K562 (cell line): ENCODE measurements at regions not wholly inside any gene's neighbourhood (a gene's known extent, or its start where the extent isn't known, plus 50 kb on each side); places are given as distances from the start of the nearest gene placed in this dataset.
A peak's percentile ranks its signal among the peaks of the same experiment; 100 is the strongest.

Experiments
- BCLAF1 ChIP-seq, 2 experiments: fragments of 450-650 bp in 1 of 2; IDR thresholded peaks; 2 replicates each; pipeline ENCODE4 v1.6.1; 2011 to 2017; ENCODE audit warnings: low read depth in 2 of 2, antibody characterized with exemption in 1 of 2, borderline replicate concordance in 1 of 2, low read length in 1 of 2, mild to moderate bottlenecking in 1 of 2, mixed read lengths in 1 of 2; ENCODE audit not compliant: control insufficient read depth in 1 of 2
- BHLHE40 ChIP-seq: IDR thresholded peaks from 2 replicates; pipeline ENCODE4 v1.6.1; 2011; ENCODE audit warnings: low read length, improper control_type of control experiment
- CBX3 ChIP-seq, 2 experiments: IDR thresholded peaks; 1 replicate in 1 of 2; 2 replicates in 1 of 2; pipeline ENCODE4 v1.6.1; 2012; ENCODE audit warnings: inconsistent platforms in 2 of 2, low read length in 2 of 2, borderline replicate concordance in 1 of 2, control low read depth in 1 of 2
- CXXC5 ChIP-seq: fragments of 250-450 bp; sonication (Bioruptor Pico); IDR thresholded peaks from 2 replicates; pipeline ENCODE4 v1.8.0; 2022; ENCODE audit warnings: inconsistent platforms, mild to moderate bottlenecking, moderate library complexity
- FOSL1 ChIP-seq: fragments of 200-800 bp; sonication (Bioruptor generic); conservative IDR thresholded peaks from 2 replicates; pipeline ENCODE4 v1.6.1; 2016; ENCODE audit warnings: missing genetic modification characterization, missing compliant biosample characterization
- MCM2 ChIP-seq: fragments of 450-650 bp; IDR thresholded peaks from 2 replicates; pipeline ENCODE4 v1.6.1; 2017; ENCODE audit warnings: low read depth, mild to moderate bottlenecking
- PCBP2 ChIP-seq: fragments of 200-400 bp; formaldehyde crosslinking; IDR thresholded peaks from 2 replicates; pipeline ENCODE4 v1.6.1; 2018; ENCODE audit warnings: low read length, low read depth, mild to moderate bottlenecking, moderate library complexity; ENCODE audit not compliant: poor library complexity, severe bottlenecking
- SIN3B ChIP-seq: fragments of 450-650 bp; IDR thresholded peaks from 2 replicates; pipeline ENCODE4 v1.6.1; 2017; ENCODE audit warnings: low read depth, mild to moderate bottlenecking, moderate library complexity
- SMAD2 ChIP-seq: fragments of 150-350 bp; IDR thresholded peaks from 2 replicates; pipeline ENCODE4 v1.6.1; 2014; ENCODE audit warnings: low read depth, mild to moderate bottlenecking, low read length
- UBTF ChIP-seq, 2 experiments: IDR thresholded peaks; 2 replicates each; pipeline ENCODE4 v1.6.1; 2012; ENCODE audit warnings: improper control_type of control experiment in 2 of 2, low read depth in 2 of 2, low read length in 2 of 2, borderline replicate concordance in 1 of 2
- ZBTB40 ChIP-seq, 2 experiments: fragments of 450-650 bp in 1 of 2; sonication (generic) in 1 of 2; formaldehyde crosslinking in 1 of 2; IDR thresholded peaks; 2 replicates each; pipeline versions ENCODE4 v1.7.1 to v1.9.0; 2016 to 2022; ENCODE audit warnings: inconsistent platforms in 1 of 2, mild to moderate bottlenecking in 1 of 2, missing genetic modification reagents in 1 of 2
- ZNF24 ChIP-seq: fragments of 450-650 bp; IDR thresholded peaks from 2 replicates; pipeline ENCODE4 v1.6.1; 2016
- ZNF408 ChIP-seq: fragments of 250-450 bp; sonication (Bioruptor Pico); IDR thresholded peaks from 2 replicates; pipeline ENCODE4 v1.4.0; 2020; ENCODE audit warnings: low read depth, mild to moderate bottlenecking, moderate library complexity

- TF ChIP-seq MCM2 = no peak
- peak; percentile 82 for TF ChIP-seq ZBTB40 (IDR thresholded peaks at IDR 0.05)
- TF ChIP-seq ZBTB40 (CRISPR knock-in tag; IDR thresholded peaks at IDR 0.05) = no peak
- no peak for TF ChIP-seq ZNF408 (CRISPR knock-in tag)
- peak; percentile 65; the same call in 1 of the 2 replicates for TF ChIP-seq FOSL1 (tag)
- peak; percentile 20; the same call in 1 of the 2 replicates for TF ChIP-seq BHLHE40
- 0 out of 4 replicates have a peak, but pooled peaks of 1 of the 2 experiments have one; percentile 30 for TF ChIP-seq UBTF (IDR thresholded peaks at IDR 0.05; ENCODE audit: borderline replicate concordance in 1 of 2, low read depth in 2 of 2, low read length in 2 of 2)
- TF ChIP-seq SMAD2 = no peak
- TF ChIP-seq CXXC5 (CRISPR knock-in tag) = peak; percentile 13; the same call in 1 of the 2 replicates
- no peak for TF ChIP-seq ZNF24
- peak in 1 of 2 experiments; percentile 60; a peak in 1 of 3 replicates for TF ChIP-seq CBX3 (IDR thresholded peaks at IDR 0.05; ENCODE audit: borderline replicate concordance in 1 of 2, low read length in 2 of 2)
- peak in 1 of 2 experiments; percentile 91; a peak in 2 of 4 replicates for TF ChIP-seq BCLAF1 (IDR thresholded peaks at IDR 0.05; ENCODE audit: borderline replicate concordance in 1 of 2, control insufficient read depth in 1 of 2, low read depth in 2 of 2, low read length in 1 of 2)
- TF ChIP-seq SIN3B = no peak
- no peak for TF ChIP-seq PCBP2
These were observed 162.7 kb downstream of the AVL9 start (continued) for GRCh38 chr7:32658034-32658433.
